Inflammatory macrophage (primary cell): ENCODE measurements at regions not wholly inside any gene's neighbourhood (a gene's known extent, or its start where the extent isn't known, plus 50 kb on each side); places are given as distances from the start of the nearest gene placed in this dataset.

Experiments
- DNase-seq, 2 donors: peaks; one replicate each; pipeline ENCODE4 v3.0.0-alpha.2; 2020 to 2022

DNA sequence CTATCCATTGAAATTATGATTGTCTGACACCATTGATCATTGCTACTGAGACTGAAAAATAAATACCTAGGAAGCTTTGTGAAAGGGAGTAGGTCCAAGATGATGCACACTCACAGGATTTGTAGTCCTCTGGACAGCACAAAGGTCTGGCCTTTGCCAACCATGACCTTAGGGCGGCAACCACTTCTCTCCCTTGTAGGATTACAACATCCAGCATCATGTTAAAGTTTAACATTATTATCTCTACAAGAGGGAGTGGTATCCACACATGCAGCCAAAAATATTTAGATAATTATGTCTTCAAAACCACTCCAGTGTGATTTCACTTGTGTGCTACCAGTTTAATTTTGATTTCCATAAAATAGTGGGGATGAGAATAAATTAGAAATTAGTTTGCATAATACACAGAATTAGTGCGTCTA is 51.1 kb upstream of the NHSL1 start:
- DNase-seq = no peak

DNA sequence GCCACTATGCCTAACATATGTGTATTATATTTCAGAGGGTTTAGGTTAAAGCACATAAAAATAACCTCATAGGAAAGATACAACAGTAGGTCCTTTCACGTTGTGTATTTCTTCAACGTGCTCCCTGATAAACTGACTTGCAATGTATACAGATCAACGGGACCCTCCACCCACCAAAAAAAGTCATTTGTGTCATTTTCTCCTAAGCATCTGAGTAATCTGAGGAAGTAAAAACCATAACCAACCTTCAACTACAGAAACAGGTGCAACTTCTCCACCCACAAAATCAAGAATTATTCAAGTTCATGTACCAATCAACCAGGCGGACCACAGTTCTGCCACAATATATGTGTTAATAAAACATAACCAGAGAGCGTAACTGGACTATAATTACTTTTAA is 54.9 kb upstream of the NHSL1 start:
- no peak for DNase-seq

- peak in 1 of 2 donors; percentile 2 for DNase-seq
Observed at GRCh38 chr6:138555421-138555988, 56.2 kb upstream of the NHSL1 start.

DNA sequence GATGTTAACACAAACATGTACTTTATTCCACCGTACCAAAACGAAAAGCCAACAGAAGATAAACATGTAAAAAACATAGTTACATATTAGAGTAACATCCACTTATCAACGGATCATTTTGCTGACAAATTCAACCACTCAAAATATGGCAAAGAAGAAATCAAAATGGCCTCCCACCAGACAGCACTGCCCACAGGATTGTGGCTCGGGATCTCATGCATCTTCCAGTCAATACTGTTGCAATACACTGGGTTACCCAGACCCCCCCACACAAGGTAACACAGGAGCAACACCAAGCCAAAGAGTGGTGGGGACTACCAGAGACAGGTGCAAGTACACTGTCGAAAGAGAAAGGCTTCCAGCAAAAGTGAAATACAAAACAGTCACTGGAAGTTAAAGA is 57.9 kb upstream of the NHSL1 start:
- no peak for DNase-seq

DNA sequence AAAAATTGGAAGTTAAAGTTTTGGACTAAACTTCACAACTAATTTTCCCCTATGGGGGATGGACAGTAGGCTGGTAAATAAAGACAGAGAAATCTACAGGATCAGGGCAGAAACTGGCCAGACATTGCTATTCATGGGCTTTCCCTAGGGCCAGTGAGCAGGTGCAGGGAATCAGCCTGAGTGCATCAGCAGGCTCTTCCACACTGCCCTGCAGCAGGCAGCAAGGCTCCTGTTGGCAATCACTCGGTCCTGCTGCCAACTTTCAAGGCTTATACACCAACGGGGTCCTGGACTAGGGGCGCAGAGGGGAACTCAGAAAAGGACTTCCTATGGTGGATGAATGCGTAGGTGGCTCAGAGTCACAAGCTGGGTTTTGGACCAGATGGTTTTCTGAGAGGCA is 59.8 kb upstream of the NHSL1 start:
- DNase-seq = no peak

DNA sequence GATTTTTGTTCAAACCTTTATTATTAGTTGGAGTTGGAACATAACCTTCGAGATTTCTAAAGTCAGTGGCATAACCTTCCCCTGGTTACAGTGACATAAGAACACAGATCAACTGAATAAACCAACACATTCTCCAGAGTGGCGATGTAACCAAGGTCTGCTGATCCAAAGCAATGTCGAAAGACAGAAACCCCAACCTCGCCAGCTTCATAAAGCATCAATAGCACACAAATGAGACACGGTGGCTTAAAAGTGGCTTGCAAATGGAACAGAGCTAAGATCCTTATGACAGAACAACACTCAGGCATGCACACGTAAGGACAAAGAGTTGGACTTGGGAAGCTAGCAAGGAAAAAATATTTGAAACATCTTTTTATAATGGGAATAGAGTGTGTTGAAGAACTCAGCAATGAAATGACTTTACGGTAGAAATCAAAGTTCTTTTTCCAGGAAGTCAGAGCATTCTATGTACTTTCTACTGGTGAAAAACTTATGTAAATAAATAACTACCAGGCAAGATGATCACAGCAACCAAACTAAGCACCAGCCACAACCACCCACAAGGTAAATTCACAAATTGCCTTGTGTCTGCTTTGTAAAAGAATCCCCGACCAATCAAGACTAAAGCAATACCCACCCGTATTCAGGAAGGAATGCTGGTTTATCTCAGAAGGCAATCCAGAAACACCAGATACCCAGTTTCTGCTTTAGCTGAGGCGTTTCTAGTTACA is 61.0 kb upstream of the NHSL1 start:
- no peak for DNase-seq

DNA sequence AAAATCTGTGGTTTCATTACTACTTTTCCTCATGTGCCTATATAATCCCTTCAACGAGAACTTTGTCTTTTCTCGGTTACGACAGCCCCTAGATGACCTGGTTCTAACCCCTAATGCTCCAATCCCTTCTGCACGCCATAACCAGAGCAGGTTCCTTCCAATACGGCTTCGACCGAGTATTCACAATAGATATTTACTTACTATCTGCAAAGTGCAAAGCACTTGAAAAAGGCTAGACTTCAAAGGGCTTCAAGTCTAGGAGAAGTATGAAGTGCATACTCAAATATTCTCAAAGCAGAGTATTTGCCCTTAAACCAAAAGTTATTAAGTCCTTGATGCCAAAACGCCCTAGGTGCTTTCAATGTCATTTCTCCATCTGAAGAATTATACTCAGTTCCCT is 63.4 kb upstream of the NHSL1 start:
- no peak for DNase-seq

DNA sequence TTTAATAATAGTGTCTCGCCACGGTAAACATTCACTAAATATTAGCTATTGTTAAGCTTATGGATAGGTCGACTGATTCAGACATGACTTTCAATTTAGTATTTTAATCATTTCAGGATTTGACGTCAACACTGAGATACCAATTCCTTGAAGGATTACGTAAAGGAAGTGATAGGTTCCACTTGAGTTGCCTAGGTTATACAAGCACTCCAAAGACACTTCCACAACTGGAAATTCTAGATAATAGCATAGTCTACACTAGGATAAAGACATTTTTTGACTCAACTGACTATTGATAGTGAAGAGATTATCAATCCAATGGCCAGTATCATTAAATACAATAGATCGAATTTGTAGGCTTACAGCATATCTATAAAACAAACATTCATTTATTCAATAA is 63.9 kb upstream of the NHSL1 start:
- DNase-seq = no peak

DNA sequence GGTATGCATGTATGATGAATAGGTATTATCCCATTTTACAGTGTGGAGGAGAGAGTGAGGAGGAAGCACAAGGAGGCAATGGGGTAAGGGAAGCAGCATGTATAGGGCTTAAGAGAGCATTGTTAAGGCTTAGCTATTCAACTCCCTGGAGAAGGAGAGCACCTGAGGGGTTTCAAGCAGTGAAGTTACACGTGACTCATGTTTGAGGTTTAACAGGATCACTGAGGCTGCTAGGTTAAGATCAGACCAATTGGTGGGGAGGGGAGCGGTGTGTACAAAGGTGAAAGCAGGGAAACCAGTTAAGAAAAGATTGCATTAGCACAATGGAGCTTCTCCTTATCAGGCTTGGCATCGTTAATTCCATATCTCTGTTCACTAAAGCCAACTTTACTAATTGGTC is 64.4 kb upstream of the NHSL1 start:
- no peak for DNase-seq

- no peak for DNase-seq
Observed at GRCh38 chr6:138564170-138564721, 65.0 kb upstream of the NHSL1 start.

DNA sequence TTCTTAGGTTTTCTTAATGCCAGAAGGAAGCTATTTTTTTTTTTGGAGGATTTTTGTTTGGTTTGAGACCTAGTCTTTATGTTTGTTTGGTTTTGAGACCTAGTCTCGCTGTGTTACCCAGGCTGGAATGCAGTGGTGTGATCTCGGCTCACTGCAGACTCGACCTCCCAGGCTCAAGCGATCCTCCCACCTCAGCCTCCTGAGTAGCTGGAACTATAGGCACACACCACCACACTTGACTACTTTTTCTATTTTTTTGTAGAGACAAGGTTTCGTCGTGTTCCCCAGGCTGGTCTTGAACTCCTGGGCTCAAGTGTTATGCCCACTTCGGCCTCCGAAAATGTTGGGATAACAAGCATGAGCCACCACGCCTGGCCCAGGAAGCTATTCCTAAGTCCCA is 67.8 kb upstream of the NHSL1 start:
- no peak for DNase-seq

- DNase-seq = no peak
Observed at GRCh38 chr6:138568997-138569396, 69.7 kb upstream of the NHSL1 start.

DNA sequence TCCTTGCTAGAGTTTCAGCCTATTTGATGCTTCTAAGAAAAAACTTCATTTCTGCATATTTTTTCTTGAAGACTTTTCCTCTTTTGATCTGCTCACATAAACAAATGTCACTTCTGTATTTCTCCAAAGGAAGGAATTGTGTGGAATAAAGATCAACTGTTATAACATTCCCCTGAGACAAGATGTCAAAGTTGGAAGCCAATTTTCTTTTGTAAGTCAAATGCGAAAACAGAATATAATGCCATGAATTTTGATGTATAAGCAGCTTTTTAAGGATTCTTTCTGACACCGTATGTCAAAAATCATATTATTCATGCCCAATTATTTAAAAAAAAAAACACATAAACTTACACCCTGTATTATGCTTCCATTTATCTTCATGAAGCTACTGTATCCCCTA is 70.3 kb upstream of the NHSL1 start:
- DNase-seq = no peak

GRCh38 chr6:138569970-138570724 is 70.9 kb upstream of the NHSL1 start:
- no peak for DNase-seq

DNA sequence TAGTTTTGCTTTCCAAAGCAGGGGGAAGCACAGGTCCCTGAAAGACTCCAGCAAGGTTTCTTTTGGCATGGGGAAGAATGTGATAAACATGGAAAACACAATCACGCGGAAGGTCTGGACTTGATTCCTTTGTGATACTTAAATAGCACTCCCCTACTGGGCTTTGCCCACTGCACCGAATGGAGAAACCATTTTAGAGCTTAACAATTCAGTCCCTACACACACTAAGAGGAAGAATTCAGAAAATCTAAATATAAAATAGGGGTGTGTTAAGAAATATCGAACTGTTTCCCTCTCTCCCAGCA is 71.4 kb upstream of the NHSL1 start:
- DNase-seq = no peak

- no peak for DNase-seq
Observed at GRCh38 chr6:138571181-138571580, 71.9 kb upstream of the NHSL1 start.

GRCh38 chr6:138571585-138572166 is 72.4 kb upstream of the NHSL1 start:
- DNase-seq = no peak

GRCh38 chr6:138572167-138572875 is 73.0 kb upstream of the NHSL1 start:
- peak; percentile 3 to 37 for DNase-seq

GRCh38 chr6:138572885-138573284 is 73.6 kb upstream of the NHSL1 start:
- DNase-seq = no peak

DNA sequence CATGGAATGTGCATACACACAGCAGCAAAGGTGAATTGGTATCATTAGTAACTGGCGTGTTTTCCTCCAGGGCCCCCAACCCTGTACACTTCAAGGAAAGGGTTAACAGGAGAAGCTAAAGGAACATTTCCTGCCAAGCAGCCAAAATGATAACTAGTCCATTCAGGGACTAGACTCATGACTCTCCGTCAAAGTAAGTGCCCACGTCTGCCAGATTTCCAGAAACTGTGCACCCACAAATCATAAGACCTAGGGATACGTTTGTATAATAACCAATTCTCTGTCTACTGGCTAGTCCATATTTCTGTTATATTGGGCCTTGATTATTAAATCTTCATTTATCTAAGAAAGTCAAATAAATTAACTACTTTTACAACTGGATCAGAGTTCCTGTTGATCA is 76.0 kb upstream of the NHSL1 start:
- DNase-seq = no peak

DNA sequence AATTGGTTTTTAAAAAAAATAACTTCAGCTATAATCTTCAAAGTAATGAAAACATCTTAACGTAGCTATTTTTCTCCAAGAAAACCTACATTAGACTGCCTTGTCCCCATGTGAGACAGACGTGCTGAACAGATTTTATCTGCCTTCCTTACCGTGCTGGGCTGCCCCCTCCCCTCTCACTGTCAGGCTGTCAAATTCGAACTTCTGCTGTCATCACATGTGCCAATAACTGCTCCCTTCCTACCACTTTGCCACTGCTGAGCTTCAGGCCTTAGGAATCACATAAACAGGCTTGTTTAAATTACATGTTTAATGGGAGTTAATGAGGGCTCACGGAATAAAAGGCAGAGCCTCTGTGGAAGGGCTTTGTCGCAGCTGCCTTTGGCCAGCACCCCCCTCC is 77.0 kb upstream of the NHSL1 start:
- no peak for DNase-seq

DNA sequence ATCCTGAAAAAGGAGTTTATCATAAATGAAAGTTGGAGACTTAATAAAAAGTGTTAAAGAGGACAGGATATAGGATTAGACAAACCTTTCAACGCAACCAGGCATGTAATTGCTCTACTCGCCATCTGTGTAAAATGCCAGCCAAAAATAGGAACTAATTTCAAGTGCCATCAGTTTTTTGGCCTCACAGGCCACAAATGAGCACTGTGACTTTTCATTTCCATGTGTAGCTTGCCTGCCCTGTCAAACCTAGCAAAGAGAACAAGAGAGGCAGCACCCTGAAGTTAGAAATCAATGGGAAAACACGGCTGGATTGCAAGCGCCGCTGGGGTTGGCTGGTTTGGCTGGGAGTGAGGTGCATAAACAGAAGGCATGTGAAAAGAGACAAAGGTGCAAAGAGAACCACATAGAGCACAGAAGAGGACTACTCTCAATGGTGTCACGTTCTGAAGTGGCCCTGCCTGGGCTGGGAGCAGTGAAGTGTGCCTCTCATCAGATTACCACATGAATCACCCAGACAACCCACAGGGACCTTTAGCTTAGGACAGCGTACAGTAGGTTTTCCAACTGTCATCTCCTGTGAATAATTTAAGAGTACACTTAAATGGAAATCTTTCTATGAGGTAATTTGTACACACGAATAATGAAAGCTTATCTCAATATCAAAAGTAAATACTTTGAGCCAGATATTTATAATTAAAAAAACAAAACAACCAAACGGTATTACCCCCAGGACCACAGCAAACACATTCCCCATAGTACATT is 78.0 kb upstream of the NHSL1 start:
- no peak for DNase-seq
